ENCODE measurements at regions not wholly inside any gene's neighbourhood (a gene's known extent, or its start where the extent isn't known, plus 50 kb on each side); places are given as distances from the start of the nearest gene placed in this dataset.

DNA sequence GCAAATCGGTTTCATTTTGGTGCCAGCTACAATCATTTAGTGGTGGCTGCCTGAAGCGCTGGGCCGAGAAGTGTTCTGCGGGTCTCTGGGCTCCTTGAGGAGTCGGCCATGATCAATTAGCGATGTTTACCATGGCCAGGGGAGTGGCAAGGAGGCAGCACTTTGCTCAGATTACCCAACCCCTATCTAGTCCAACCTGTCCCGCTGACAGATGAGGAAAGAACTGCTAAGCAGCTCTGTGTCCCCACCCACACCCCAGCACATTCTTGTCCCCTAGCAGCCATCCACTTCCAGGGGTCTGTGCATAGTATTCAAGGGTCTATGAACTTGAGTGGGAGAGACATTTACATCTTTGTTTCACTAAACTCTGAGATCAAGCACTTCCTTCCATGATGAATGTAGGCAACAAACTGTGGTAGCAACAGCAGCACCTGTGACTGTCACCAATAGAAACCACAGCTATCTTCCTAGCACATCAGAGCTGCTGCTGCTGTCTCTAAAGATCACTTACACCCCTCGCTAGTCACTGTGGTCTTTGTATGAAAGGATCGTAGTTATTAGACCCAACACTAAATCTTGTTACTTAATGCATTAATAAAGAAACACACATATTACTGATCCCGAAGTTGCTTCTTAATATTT lies 331.6 kb downstream of the BCOR start:
- TF ChIP-seq, protein P1, sequence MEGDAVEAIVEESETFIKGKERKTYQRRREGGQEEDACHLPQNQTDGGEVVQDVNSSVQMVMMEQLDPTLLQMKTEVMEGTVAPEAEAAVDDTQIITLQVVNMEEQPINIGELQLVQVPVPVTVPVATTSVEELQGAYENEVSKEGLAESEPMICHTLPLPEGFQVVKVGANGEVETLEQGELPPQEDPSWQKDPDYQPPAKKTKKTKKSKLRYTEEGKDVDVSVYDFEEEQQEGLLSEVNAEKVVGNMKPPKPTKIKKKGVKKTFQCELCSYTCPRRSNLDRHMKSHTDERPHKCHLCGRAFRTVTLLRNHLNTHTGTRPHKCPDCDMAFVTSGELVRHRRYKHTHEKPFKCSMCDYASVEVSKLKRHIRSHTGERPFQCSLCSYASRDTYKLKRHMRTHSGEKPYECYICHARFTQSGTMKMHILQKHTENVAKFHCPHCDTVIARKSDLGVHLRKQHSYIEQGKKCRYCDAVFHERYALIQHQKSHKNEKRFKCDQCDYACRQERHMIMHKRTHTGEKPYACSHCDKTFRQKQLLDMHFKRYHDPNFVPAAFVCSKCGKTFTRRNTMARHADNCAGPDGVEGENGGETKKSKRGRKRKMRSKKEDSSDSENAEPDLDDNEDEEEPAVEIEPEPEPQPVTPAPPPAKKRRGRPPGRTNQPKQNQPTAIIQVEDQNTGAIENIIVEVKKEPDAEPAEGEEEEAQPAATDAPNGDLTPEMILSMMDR (tag by site-specific recombination; IDR thresholded peaks at IDR 0.05): no peak
- TF ChIP-seq, protein P2, sequence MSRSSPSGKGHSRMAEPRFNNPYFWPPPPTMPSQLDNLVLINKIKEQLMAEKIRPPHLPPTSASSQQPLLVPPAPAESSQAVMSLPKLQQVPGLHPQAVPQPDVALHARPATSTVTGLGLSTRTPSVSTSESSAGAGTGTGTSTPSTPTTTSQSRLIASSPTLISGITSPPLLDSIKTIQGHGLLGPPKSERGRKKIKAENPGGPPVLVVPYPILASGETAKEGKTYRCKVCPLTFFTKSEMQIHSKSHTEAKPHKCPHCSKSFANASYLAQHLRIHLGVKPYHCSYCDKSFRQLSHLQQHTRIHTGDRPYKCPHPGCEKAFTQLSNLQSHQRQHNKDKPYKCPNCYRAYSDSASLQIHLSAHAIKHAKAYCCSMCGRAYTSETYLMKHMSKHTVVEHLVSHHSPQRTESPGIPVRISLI (tag by site-specific recombination; IDR thresholded peaks at IDR 0.05): no peak
- TF ChIP-seq, protein P3, sequence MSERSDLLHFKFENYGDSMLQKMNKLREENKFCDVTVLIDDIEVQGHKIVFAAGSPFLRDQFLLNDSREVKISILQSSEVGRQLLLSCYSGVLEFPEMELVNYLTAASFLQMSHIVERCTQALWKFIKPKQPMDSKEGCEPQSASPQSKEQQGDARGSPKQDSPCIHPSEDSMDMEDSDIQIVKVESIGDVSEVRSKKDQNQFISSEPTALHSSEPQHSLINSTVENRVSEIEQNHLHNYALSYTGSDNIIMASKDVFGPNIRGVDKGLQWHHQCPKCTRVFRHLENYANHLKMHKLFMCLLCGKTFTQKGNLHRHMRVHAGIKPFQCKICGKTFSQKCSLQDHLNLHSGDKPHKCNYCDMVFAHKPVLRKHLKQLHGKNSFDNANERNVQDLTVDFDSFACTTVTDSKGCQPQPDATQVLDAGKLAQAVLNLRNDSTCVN (tag by site-specific recombination; optimal IDR thresholded peaks at IDR 0.05): no peak
- TF ChIP-seq REPIN1 (tag by site-specific recombination; IDR thresholded peaks at IDR 0.05; ENCODE audit: low read depth) (no peak), ZNF660 (tag by site-specific recombination; IDR thresholded peaks at IDR 0.05) (no peak), ZBTB20 (tag by site-specific recombination; IDR thresholded peaks at IDR 0.05) (no peak)
- TF ChIP-seq, protein P4, sequence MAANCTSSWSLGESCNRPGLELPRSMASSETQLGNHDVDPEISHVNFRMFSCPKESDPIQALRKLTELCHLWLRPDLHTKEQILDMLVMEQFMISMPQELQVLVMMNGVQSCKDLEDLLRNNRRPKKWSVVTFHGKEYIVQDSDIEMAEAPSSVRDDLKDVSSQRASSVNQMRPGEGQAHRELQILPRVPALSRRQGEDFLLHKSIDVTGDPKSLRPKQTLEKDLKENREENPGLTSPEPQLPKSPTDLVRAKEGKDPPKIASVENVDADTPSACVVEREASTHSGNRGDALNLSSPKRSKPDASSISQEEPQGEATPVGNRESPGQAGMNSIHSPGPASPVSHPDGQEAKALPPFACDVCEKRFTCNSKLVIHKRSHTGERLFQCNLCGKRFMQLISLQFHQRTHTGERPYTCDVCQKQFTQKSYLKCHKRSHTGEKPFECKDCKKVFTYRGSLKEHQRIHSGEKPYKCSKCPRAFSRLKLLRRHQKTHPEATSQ (tag by site-specific recombination; IDR thresholded peaks at IDR 0.05): no peak

Measured in HEK293 (cell line).